ENCODE measurements at regions not wholly inside any gene's neighbourhood (a gene's known extent, or its start where the extent isn't known, plus 50 kb on each side); places are given as distances from the start of the nearest gene placed in this dataset.

DNA sequence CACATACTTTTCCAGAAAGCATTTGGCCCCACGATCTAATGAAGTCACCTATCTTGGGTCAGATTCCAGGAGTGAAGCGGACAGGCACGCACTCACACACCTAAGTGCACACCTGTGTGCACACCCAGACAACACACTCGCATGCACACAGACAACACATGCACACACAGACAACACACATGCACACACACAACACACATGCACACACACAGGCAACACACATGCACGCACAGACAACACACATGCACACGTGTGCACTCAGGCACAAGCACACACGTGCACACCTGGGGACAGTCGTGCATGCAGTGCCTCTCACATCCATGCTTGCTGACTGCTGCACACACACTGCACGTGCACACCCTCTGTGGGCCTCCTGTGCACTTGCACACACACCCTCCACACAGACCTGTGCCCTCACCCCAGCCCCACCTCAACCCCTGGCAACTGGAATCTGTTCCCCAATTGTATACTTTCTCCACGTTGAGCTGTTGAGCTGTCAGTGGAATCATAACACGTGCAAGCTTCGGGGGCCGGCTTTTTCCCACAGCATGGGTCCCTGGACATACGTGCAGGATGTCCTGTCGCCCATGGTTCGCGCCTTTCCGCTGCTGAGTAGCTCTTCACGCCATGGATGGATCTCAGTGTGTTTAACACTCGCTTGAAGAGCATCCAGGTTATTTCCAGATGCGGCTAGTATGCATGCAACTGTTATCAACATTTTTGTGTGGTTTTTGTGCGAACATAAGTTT is 55.3 kb upstream of the CFAP46 start:
- TF ChIP-seq CTCF (conservative IDR thresholded peaks at IDR 0.05; ENCODE audit: low read depth, low read length): no peak
- no peak for DNase-seq (ENCODE audit: low read depth)
- no peak overlapping the region for H3K4me3 ChIP-seq (ENCODE audit: low read depth, low read length)

DNA sequence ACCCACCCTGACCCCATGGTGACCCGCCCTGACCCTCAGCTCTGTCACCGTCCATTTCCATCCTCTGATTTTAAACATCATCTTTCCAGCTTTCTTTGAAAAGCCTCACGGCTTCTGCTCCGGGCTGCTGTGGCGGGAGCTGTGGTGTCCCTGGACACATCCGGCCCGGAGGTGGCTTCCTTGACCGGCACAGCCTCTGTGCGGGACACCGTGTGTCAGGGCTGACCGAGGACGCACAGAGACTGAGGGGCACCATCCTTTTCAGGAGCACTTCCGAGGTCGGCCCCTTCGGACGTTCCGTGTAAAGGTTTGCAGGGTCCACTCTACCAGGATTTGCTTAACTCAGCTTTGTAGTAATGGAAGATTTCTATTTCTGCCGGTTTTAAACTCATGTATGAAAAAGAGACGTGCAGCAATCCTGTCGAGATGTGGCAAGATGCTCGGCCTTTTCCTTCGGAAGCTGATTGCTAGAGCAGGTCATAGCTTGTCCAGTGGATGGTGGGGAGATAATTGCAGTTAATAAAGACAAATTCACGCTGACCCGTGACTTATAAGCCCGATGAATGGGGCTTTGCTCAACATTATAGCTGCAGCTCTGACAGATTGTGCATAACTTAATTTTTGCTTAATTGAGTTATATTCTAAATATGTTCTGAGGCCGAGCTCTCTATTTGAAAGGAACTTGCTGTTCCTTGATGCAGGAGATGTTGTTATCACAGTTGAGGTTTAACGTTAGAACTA is 54.4 kb upstream of the CFAP46 start:
- no peak overlapping the region for H3K4me3 ChIP-seq (ENCODE audit: low read depth, low read length)
- no peak for DNase-seq (ENCODE audit: low read depth)
- no peak for TF ChIP-seq CTCF (conservative IDR thresholded peaks at IDR 0.05; ENCODE audit: low read depth, low read length)

DNA sequence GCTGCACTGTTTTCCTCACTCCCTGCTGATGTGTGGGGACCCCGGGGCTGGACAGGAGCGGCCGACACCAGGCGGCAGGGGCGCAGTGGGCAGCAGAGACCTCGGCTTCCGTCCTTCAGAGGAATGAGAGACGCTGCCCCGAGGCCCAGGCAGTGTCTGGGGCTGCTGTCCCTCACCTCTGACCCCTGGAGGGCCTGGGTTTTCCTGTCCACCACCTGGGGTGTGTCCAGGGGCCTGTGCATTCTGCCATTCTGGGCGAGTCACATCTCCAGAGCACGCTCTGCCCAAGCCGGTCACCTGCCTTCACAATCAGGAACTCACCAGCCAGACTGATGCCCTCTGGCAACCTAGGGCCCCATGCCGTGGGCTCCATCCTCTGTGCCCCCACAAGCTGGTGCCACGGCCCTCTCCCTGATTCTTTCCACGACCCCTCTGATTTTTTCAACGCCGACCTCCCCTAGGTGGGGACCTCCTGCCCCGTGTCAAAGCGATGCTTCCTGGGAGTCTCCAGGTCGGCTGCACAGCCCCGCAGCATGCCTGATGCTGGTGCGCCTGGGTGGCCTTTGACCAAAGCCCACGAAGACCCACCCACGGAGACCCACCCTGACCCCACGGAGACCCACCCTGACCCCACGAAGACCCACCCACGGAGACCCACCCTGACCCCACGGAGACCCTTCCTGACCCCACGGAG is 53.7 kb upstream of the CFAP46 start:
- no peak for DNase-seq (ENCODE audit: low read depth)
- H3K4me3 ChIP-seq (ENCODE audit: low read depth, low read length): no peak overlapping the region
- no peak for TF ChIP-seq CTCF (conservative IDR thresholded peaks at IDR 0.05; ENCODE audit: low read depth, low read length)

DNA sequence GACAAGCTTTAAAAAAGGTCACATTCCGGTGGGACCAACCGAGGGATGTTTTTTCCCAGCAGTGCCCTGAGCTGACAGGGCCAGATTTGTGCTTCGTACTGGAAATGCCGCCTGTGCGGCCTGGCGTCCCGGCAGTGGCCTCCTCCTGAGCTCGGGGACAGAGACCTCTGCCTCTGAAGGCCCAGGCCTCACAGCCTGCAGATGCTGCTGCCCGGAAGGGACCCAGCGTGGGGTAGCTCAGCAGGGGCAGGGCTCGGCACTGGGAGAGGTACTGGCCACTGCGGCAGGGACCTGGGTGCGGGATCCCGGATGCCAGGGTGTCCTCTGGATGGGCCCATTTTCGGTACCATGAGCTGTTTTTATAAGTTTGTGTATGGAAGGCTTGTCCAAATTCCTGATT is 52.4 kb upstream of the CFAP46 start:
- no peak overlapping the region for H3K4me3 ChIP-seq (ENCODE audit: low read depth, low read length)
- TF ChIP-seq CTCF (conservative IDR thresholded peaks at IDR 0.05; ENCODE audit: low read depth, low read length): no peak
- no peak for DNase-seq (ENCODE audit: low read depth)

DNA sequence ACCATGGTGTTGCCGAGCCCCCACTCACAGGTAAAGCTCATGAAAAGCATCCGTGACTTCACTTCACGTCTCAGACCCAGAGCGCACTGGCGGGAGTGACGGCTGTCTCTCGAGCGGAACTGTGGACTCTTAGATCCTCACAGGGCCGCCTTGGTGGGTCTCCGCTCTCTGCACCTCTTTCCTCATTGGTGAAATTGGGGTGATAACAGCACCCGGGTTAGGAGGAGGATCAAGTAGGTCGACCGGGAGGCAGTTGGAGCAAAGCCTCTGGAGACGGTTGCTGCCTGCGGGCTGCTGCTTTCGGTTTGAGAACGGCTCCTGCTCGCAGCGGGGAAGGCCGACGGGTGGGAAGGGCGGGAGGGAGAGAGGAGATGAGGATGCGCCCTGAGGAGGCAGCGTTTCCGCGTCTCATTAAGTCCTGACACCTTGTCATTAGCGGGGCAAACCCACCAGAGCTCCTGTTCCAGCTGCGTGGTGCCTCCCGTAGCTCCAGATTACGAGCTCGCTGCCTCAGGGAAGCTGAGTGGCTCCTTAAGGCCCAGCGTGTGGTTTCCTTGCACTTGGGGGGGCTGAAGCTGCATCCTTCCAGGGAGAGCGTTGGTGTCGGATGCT is 51.9 kb upstream of the CFAP46 start:
- no peak for TF ChIP-seq CTCF (conservative IDR thresholded peaks at IDR 0.05; ENCODE audit: low read depth, low read length)
- no peak for DNase-seq (ENCODE audit: low read depth)
- H3K4me3 ChIP-seq (ENCODE audit: low read depth, low read length): peak overlapping the region; percentile 47

DNA sequence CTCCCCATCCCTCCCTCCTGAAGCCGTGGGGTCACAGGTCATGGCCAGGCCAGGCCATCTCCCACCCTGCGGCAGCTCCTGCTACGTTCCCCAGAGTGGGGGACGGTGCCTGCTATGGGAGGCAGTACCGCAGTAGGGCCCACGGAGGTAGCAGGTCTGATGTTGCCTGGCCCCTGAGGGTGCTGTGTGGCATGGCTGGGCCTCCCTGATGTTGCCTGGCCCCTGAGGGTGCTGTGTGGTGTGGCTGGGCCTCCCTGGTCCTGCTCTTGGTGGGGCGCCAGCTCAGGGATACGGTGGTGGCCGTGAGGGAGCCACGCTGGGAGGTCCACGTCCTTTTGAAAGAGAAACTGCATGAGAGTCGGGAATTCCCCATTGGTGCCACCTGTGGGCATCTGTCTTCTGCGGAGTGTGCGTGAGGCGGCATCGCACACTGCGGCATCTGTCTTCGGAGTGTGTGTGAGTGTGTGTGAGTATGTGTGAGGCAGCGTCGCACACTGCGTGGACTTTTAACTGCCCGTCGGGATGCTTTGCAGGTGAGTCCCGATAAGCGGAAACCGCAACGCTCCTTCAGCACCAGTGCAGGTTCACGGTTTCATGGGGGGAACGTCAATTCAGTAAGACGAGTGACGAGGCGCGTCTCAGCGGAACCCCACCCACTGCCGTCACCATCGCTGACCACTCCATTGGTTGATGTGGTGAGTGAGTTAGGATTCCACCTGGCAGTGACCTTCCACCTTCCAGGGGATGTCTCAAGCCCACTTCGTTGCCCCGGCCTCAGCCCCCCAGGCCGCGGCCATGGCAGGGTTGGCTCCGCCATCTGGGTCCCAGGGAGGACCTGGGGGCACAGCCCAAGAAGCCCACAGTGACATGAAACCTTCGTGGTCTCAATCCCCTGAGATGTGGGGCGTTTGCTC is 51.2 kb upstream of the CFAP46 start:
- no peak for DNase-seq (ENCODE audit: low read depth)
- TF ChIP-seq CTCF (conservative IDR thresholded peaks at IDR 0.05; ENCODE audit: low read depth, low read length): no peak
- no peak overlapping the region for H3K4me3 ChIP-seq (ENCODE audit: low read depth, low read length)
